ENCODE measurements at regions not wholly inside any gene's neighbourhood (a gene's known extent, or its start where the extent isn't known, plus 50 kb on each side); places are given as distances from the start of the nearest gene placed in this dataset.

DNA sequence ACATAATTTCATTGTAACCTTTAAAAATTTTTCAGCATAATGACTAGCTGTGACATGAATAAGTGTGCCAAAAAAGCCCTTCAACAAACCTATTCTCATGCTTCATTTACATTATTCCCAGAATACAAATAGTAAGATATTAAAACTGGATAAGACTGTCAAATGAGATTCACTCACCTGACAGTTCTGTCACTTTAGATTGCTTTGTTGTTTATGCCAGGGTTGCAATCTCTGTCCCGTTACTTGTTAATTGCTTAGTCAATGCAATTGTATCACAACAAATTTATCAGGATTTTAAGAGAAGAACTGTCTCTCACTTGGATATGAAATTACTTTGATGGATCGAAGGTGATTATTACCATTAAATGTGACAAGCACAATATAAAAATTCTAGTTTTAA lies 616.0 kb upstream of the IGFBP7 start:
- Histone ChIP-seq H2AFZ (ENCODE audit: control insufficient read depth, low read depth, low read length) (no peak overlapping the region), H3K79me2 (ENCODE audit: control insufficient read depth, insufficient read depth, low read length) (no peaks in the 10 kb centered on the region), H3K4me2 (ENCODE audit: control insufficient read depth, insufficient read depth) (no peak overlapping the region), H3K9me3 (replicated peaks; ENCODE audit: control insufficient read depth, insufficient read depth, low read length) (no peaks in the 10 kb centered on the region), H3K27ac (ENCODE audit: control insufficient read depth, insufficient read depth) (no peak overlapping the region), H3K4me3 (no peak overlapping the region), H3K36me3 (ENCODE audit: control insufficient read depth in 2 of 2, insufficient read depth in 2 of 2, low read length in 1 of 2) (no peaks in the 10 kb centered on the region), H3K27me3 (replicated peaks in 1 of 2; ENCODE audit: control insufficient read depth in 2 of 2, insufficient read depth in 2 of 2, low read length in 1 of 2) (no peaks in the 10 kb centered on the region), H3K9ac (ENCODE audit: control insufficient read depth, insufficient read depth, low read length) (no peak overlapping the region), H4K20me1 (ENCODE audit: control insufficient read depth, insufficient read depth) (no peaks in the 10 kb centered on the region), H3K4me1 (ENCODE audit: control insufficient read depth, insufficient read depth, low read length) (no peaks in the 10 kb centered on the region)
- BruUV-seq (replicated peaks): no TSS peak
- WGBS (ENCODE audit: insufficient coverage, insufficient replicate concordance, low lambda C conversion rate, missing lambda C conversion rate): 19% methylated on average over 2 of the region's 2 CpGs
- no peak for FAIRE-seq
- SMC1A ChIA-PET (ENCODE audit: uncharacterized antibody, unreplicated experiment): no interaction called here
- TF ChIP-seq FOXK2 (IDR thresholded peaks at IDR 0.05) (no peak), IRF4 (IDR thresholded peaks at IDR 0.05; ENCODE audit: low read depth, low read length) (no peak), FOXM1 (IDR thresholded peaks at IDR 0.05; ENCODE audit: low read depth, low read length) (no peak), ZNF622 (IDR thresholded peaks at IDR 0.05) (no peak), FOS (IDR thresholded peaks at IDR 0.05; ENCODE audit: borderline replicate concordance, extremely low read depth, insufficient read length) (no peak), POLR2AphosphoS2 (IDR thresholded peaks at IDR 0.05; ENCODE audit: low read depth, low read length) (no peak), CEBPB (IDR thresholded peaks at IDR 0.05; ENCODE audit: borderline replicate concordance in 1 of 2, low read depth in 2 of 2, low read length in 2 of 2) (no peak), BCL11A (IDR thresholded peaks at IDR 0.05; ENCODE audit: low read depth, low read length) (no peak), MYB (IDR thresholded peaks at IDR 0.05; ENCODE audit: borderline replicate concordance, low read depth, low read length) (no peak), ASH2L (IDR thresholded peaks at IDR 0.05; ENCODE audit: borderline replicate concordance, low read depth) (no peak), POU2F2 (IDR thresholded peaks at IDR 0.05; ENCODE audit: borderline replicate concordance, low read depth, low read length) (no peak), SPI1 (IDR thresholded peaks at IDR 0.05; ENCODE audit: borderline replicate concordance, insufficient read depth, low read depth, low read length) (no peak)
- TF ChIP-seq, protein P1, sequence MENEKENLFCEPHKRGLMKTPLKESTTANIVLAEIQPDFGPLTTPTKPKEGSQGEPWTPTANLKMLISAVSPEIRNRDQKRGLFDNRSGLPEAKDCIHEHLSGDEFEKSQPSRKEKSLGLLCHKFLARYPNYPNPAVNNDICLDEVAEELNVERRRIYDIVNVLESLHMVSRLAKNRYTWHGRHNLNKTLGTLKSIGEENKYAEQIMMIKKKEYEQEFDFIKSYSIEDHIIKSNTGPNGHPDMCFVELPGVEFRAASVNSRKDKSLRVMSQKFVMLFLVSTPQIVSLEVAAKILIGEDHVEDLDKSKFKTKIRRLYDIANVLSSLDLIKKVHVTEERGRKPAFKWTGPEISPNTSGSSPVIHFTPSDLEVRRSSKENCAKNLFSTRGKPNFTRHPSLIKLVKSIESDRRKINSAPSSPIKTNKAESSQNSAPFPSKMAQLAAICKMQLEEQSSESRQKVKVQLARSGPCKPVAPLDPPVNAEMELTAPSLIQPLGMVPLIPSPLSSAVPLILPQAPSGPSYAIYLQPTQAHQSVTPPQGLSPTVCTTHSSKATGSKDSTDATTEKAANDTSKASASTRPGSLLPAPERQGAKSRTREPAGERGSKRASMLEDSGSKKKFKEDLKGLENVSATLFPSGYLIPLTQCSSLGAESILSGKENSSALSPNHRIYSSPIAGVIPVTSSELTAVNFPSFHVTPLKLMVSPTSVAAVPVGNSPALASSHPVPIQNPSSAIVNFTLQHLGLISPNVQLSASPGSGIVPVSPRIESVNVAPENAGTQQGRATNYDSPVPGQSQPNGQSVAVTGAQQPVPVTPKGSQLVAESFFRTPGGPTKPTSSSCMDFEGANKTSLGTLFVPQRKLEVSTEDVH (IDR thresholded peaks at IDR 0.05; ENCODE audit: low read depth, partially characterized antibody): no peak
- TF ChIP-seq, protein P2, sequence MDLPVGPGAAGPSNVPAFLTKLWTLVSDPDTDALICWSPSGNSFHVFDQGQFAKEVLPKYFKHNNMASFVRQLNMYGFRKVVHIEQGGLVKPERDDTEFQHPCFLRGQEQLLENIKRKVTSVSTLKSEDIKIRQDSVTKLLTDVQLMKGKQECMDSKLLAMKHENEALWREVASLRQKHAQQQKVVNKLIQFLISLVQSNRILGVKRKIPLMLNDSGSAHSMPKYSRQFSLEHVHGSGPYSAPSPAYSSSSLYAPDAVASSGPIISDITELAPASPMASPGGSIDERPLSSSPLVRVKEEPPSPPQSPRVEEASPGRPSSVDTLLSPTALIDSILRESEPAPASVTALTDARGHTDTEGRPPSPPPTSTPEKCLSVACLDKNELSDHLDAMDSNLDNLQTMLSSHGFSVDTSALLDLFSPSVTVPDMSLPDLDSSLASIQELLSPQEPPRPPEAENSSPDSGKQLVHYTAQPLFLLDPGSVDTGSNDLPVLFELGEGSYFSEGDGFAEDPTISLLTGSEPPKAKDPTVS (IDR thresholded peaks at IDR 0.05; ENCODE audit: low read depth, low read length): no peak
- DNase-seq (ENCODE audit: low read depth, low spot score): no peak
- RAD21 ChIA-PET (ENCODE audit: unreplicated experiment): no interaction called here
- CTCF ChIA-PET: no interaction called here
- in situ Hi-C loops (cut with MboI) (no loop called here), intact Hi-C loops (cut with micrococcal nuclease; ENCODE audit: unreplicated experiment) (no loop called here)
- POLR2A ChIA-PET: no interaction called here
- no peak for ATAC-seq

Data from GM12878 (cell line).